Uterus (tissue), 3 donors: ENCODE measurements at regions not wholly inside any gene's neighbourhood (a gene's known extent, or its start where the extent isn't known, plus 50 kb on each side); places are given as distances from the start of the nearest gene placed in this dataset.

Experiments
- DNase-seq, 2 donors: peaks; one replicate each; pipeline ENCODE4 v3.0.0-alpha.2; 2019 to 2020
- H3K27ac ChIP-seq, 2 donors: fragments of 200-600 bp; sonication (generic); 1 replicate in 1 of 2; 2 replicates in 1 of 2; pipeline ENCODE4 v1.5.1; 2016 to 2018
- H3K27me3 ChIP-seq, 2 donors: fragments of 200-600 bp; sonication (generic); one replicate each; pipeline ENCODE4 v1.5.1; 2018 to 2019; ENCODE audit warnings: control low read depth in 1 of 2
- H3K36me3 ChIP-seq, 2 donors: fragments of 200-600 bp; sonication (generic); one replicate each; pipeline ENCODE4 v1.5.1; 2019; ENCODE audit warnings: control low read depth in 1 of 2
- H3K4me1 ChIP-seq, 2 donors: fragments of 200-600 bp; sonication (generic); one replicate each; pipeline ENCODE4 v1.5.1; 2018 to 2019; ENCODE audit warnings: control low read depth in 1 of 2
- H3K4me3 ChIP-seq, 2 donors: fragments of 200-600 bp; sonication (generic); 1 replicate in 1 of 2; 2 replicates in 1 of 2; pipeline ENCODE4 v1.5.1; 2018 to 2019; ENCODE audit warnings: mild to moderate bottlenecking in 1 of 2
- H3K9me3 ChIP-seq, 2 donors: fragments of 200-600 bp; sonication (generic); one replicate each; pipeline ENCODE4 v1.5.1; 2019; ENCODE audit warnings: control low read depth in 1 of 2
- CTCF ChIP-seq, 4 experiments: fragments of 200-600 bp in 2 of 4; fragments of 450-650 bp in 2 of 4; sonication (generic) in 2 of 4; IDR thresholded peaks; one replicate each; pipeline ENCODE4 v1.5.1; 2016 to 2019; ENCODE audit warnings: antibody characterized with exemption in 4 of 4, mild to moderate bottlenecking in 2 of 4, moderate library complexity in 1 of 4
- POLR2A ChIP-seq, 2 donors: fragments of 450-650 bp; IDR thresholded peaks; one replicate each; pipeline ENCODE4 v1.6.1; 2016; ENCODE audit warnings: antibody characterized with exemption in 2 of 2, mild to moderate bottlenecking in 1 of 2, moderate library complexity in 1 of 2
- intact Hi-C: fragments of 100-400 bp; cut with DNase I; formaldehyde crosslinking; loops from one replicate; pipeline ENCODE4 v1.15.1; 2023; ENCODE audit warnings: low total_unique reads
- donor health status: DM: yes; HTN: yes; CAD: no.

- TF ChIP-seq CTCF (IDR thresholded peaks at IDR 0.05) (no peak), POLR2A (IDR thresholded peaks at IDR 0.05) (no peak)
- H3K27ac ChIP-seq, result no peak overlapping the region
- no peak overlapping the region for H3K4me3 ChIP-seq
- DNase-seq, result no peak
- H3K4me1 ChIP-seq, result no peaks in the 10 kb centered on the region
- H3K27me3 ChIP-seq, result no peaks in the 10 kb centered on the region
- no peaks in the 10 kb centered on the region for H3K36me3 ChIP-seq
- no peaks in the 10 kb centered on the region for H3K9me3 ChIP-seq
- intact Hi-C loops, result no loop called here
These were observed 146.9 kb upstream of the PHACTR1 start for GRCh38 chr6:12569646-12570045.

DNA sequence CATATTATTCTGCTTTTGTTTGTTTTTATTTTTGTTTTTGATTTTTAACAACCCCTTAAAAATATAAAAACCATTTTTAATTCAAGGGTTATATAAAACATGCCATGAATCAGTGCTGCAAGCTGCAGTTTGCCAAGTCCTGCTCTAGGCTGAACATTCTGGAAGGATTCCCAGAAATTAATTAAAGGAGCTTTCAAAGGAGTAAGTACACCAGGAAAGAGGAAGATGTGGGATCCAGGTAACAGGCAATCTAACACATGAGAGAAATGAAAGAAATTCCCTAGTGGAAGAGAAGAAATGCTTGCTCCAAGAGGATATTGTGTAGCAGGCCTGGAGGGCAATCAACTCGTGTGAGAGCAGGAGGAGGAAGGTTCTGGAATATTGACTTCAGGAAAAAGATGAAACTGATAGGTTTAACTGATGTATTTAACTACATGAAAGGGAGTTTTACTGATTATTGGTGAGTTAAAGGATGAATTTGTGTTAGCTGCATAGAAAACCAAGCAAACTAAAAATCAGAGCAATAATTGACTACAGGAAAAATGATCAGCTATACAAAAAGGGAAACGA, 146.0 kb upstream of the PHACTR1 start:
- H3K27ac ChIP-seq, result peak overlapping the region in 1 of 2 donors; percentile 24
- intact Hi-C loops, result no loop called here
- DNase-seq, result no peak
- H3K9me3 ChIP-seq, result no peaks in the 10 kb centered on the region
- H3K27me3 ChIP-seq, result no peaks in the 10 kb centered on the region
- H3K4me3 ChIP-seq, result no peak overlapping the region
- no peaks in the 10 kb centered on the region for H3K36me3 ChIP-seq
- no peaks in the 10 kb centered on the region for H3K4me1 ChIP-seq
- TF ChIP-seq POLR2A (IDR thresholded peaks at IDR 0.05), result no peak
- TF ChIP-seq CTCF (IDR thresholded peaks at IDR 0.05), result no peak

GRCh38 chr6:12572896-12573827, 143.4 kb upstream of the PHACTR1 start:
- Histone ChIP-seq H3K27me3 (no peaks in the 10 kb centered on the region), H3K9me3 (no peaks in the 10 kb centered on the region), H3K4me3 (no peak overlapping the region), H3K27ac (no peak overlapping the region), H3K36me3 (no peaks in the 10 kb centered on the region), H3K4me1 (no peaks in the 10 kb centered on the region)
- intact Hi-C loops, result no loop called here
- TF ChIP-seq POLR2A (IDR thresholded peaks at IDR 0.05) (no peak), CTCF (IDR thresholded peaks at IDR 0.05) (no peak)
- DNase-seq, result no peak

DNA sequence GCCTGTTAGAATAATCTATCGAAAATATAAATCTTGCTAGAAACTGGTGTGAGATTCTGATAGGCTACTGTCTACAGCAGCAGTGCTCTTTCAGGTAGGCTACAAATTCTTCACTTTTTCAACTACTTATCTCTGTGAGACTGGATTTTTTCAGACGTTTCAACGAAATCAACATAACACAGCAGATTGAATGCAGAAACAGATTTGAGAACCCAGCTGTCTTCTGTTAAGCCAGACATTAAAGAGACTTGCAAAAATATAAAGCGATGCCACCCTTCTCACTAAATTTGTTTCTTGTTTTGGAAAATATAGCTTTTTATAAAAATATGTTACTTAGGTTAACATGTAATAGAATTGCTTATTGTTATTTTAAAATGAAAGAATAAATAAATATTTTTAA, 140.6 kb upstream of the PHACTR1 start:
- intact Hi-C loops, result no loop called here

More for the DNA sequence above, 140.6 kb upstream of the PHACTR1 start:
- no peaks in the 10 kb centered on the region for H3K4me1 ChIP-seq
- no peaks in the 10 kb centered on the region for H3K27me3 ChIP-seq
- H3K27ac ChIP-seq, result no peak overlapping the region
- no peaks in the 10 kb centered on the region for H3K9me3 ChIP-seq
- no peaks in the 10 kb centered on the region for H3K36me3 ChIP-seq
- DNase-seq, result no peak
- no peak overlapping the region for H3K4me3 ChIP-seq
- no peak for TF ChIP-seq CTCF (IDR thresholded peaks at IDR 0.05)
- no peak for TF ChIP-seq POLR2A (IDR thresholded peaks at IDR 0.05)
